ENCODE measurements at regions not wholly inside any gene's neighbourhood (a gene's known extent, or its start where the extent isn't known, plus 50 kb on each side); places are given as distances from the start of the nearest gene placed in this dataset.

GRCh38 chr13:44101347-44102083 lies 221.8 kb downstream of the LACC1 start:
- DNase-seq, result no peak

GRCh38 chr13:44103429-44104196 lies 223.9 kb downstream of the LACC1 start:
- DNase-seq, result no peak

GRCh38 chr13:44104197-44104490 lies 224.4 kb downstream of the LACC1 start:
- no peak for DNase-seq

- no peak for DNase-seq
These were observed 225.3 kb downstream of the LACC1 start for GRCh38 chr13:44104969-44105368.

- DNase-seq, result no peak
These were observed 226.8 kb downstream of the LACC1 start for GRCh38 chr13:44106266-44107152.

- no peak for DNase-seq
These were observed 227.8 kb downstream of the LACC1 start for GRCh38 chr13:44107357-44108121.

- DNase-seq, result no peak
These were observed 228.7 kb downstream of the LACC1 start for GRCh38 chr13:44108331-44108858.

GRCh38 chr13:44110091-44110621 lies 230.5 kb downstream of the LACC1 start:
- DNase-seq, result peak in 1 of 4 experiments; percentile 18

GRCh38 chr13:44111701-44112100 lies 232.0 kb downstream of the LACC1 start:
- DNase-seq, result no peak

GRCh38 chr13:44112700-44113329 lies 233.1 kb downstream of the LACC1 start:
- DNase-seq, result no peak

- DNase-seq, result peak; percentile 44 to 75 (median 71)
These were observed 237.0 kb downstream of the LACC1 start for GRCh38 chr13:44116562-44117332.

- peak; percentile 4 to 54 (median 31) for DNase-seq
These were observed 237.6 kb downstream of the LACC1 start for GRCh38 chr13:44117351-44117750.

- DNase-seq, result peak in 2 of 4 experiments; percentile 54 to 61
These were observed 238.1 kb downstream of the LACC1 start for GRCh38 chr13:44117816-44118215.

GRCh38 chr13:44118881-44119280 lies 239.2 kb downstream of the LACC1 start:
- DNase-seq, result peak in 1 of 4 experiments; percentile 28

- no peak for DNase-seq
These were observed 240.3 kb downstream of the LACC1 start for GRCh38 chr13:44120043-44120442.

GRCh38 chr13:44120849-44121755 lies 241.4 kb downstream of the LACC1 start:
- no peak for DNase-seq

GRCh38 chr13:44124352-44124751 lies 244.6 kb downstream of the LACC1 start:
- no peak for DNase-seq

- DNase-seq, result no peak
These were observed 246.3 kb downstream of the LACC1 start for GRCh38 chr13:44125943-44126469.

- peak; percentile 42 to 81 (median 68) for DNase-seq
These were observed 245.0 kb upstream of the SERP2 start for GRCh38 chr13:44128552-44129001.
